Fibroblast of the aortic adventitia (primary cell): ENCODE measurements at regions not wholly inside any gene's neighbourhood (a gene's known extent, or its start where the extent isn't known, plus 50 kb on each side); places are given as distances from the start of the nearest gene placed in this dataset.
A peak's percentile ranks its signal among the peaks of the same experiment; 100 is the strongest.

Experiments
- DNase-seq: peaks from one replicate; pipeline ENCODE4 v3.0.0-alpha.2; 2010; ENCODE audit warnings: low read depth
- H3K4me3 ChIP-seq: 2 replicates; pipeline ENCODE4 v1.5.1; 2011; ENCODE audit warnings: low read depth, mild to moderate bottlenecking, control low read depth, low read length, moderate library complexity
- TF ChIP-seq, protein P1 (sequence below): IDR thresholded peaks from 2 replicates; pipeline ENCODE4 v1.5.1; 2011; ENCODE audit warnings: mild to moderate bottlenecking, low read length, control low read depth, inconsistent platforms; ENCODE audit not compliant: insufficient read depth

DNA sequence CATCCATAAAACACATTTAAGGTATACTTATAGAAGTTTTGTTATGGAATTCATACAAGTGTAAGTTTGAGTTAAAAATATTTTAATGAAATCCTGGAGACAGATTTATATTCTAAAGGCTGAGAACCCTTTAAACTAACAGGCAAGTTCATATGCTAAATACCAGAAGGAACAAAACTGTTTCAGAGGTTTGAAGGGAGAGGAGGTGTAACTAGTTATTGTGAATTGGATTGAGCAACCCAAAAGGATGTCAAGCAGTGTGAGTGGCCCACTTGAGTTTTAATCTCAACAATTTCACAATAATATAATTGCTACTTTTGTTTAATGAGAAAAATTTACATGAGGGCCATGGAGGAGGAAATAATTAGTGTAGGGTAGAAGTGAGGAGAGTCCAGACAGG lies 348.5 kb upstream of the ACTBL2 start:
- TF ChIP-seq, protein P1, sequence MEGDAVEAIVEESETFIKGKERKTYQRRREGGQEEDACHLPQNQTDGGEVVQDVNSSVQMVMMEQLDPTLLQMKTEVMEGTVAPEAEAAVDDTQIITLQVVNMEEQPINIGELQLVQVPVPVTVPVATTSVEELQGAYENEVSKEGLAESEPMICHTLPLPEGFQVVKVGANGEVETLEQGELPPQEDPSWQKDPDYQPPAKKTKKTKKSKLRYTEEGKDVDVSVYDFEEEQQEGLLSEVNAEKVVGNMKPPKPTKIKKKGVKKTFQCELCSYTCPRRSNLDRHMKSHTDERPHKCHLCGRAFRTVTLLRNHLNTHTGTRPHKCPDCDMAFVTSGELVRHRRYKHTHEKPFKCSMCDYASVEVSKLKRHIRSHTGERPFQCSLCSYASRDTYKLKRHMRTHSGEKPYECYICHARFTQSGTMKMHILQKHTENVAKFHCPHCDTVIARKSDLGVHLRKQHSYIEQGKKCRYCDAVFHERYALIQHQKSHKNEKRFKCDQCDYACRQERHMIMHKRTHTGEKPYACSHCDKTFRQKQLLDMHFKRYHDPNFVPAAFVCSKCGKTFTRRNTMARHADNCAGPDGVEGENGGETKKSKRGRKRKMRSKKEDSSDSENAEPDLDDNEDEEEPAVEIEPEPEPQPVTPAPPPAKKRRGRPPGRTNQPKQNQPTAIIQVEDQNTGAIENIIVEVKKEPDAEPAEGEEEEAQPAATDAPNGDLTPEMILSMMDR: no peak
- H3K4me3 ChIP-seq: no peak overlapping the region
- no peak for DNase-seq

DNA sequence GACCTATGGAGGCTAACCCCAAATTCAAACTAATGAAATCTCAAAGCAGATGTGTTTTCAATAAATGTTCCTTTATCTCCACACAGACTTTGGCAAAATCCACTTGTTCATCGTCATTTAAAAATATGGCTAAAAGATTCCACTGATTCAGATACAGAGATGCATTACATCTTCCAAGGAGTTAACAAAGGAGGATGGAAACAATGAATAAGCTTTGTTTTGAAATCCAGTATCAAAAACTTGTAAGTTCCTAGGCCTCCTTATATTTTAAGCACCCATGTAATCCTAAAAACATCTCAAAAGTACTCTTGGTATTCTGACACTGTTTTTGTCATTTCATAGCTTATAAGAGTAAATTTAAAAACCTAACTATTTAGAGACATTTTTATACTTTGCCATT lies 345.6 kb upstream of the ACTBL2 start:
- TF ChIP-seq, protein P1: no peak
- peak; percentile 78 for DNase-seq
- H3K4me3 ChIP-seq: no peak overlapping the region

DNA sequence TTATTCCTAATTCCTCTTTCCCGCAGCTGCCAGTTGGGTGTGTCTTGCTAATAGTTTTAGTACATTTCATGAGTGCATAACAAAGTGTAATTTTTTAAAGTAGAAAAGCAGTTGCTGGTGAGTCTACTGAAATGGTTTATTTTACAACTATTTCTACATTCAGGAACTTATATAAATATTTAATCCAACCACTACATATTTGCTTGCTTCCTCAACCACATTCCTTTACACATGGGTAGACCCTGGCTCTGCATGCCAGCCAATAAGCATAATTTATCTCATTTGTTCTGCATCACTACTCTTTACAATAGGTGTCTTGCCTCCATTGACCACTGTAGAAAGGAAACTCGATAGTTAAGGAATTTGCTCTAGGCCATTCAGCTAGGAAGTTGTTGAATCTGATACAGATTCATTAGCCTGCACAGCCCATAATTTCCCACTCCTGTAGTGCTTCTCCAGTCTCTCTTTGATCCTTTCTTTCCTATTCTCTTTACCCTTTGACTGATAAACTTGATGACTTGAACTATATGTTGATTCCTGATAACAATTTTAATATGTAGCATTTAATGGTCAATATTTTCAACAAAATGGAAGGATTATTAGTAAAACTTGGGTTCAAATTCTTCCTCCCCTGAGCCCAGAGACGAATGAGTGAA lies 342.5 kb upstream of the ACTBL2 start:
- no peak overlapping the region for H3K4me3 ChIP-seq
- TF ChIP-seq, protein P1: no peak
- peak; percentile 74 for DNase-seq

DNA sequence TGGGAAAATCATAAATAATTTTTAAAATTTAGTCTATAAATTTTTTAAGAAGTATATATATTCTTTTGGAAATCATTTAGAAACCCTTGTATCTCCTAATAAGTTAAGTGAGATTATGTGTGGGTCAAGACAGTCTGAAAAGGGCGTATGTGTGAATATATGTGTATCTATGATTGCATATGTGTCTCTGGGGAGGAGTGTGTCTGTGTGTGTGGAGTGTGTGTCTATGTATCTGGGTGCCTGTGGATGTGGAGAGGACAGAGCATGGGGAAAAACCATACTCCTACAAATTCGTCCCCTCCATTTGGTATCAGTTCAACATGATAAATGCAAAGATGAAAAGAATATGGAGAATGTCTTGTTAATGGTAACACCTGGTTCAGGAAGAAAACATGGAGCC lies 342.0 kb upstream of the ACTBL2 start:
- TF ChIP-seq, protein P1: no peak
- no peak overlapping the region for H3K4me3 ChIP-seq
- DNase-seq: no peak

DNA sequence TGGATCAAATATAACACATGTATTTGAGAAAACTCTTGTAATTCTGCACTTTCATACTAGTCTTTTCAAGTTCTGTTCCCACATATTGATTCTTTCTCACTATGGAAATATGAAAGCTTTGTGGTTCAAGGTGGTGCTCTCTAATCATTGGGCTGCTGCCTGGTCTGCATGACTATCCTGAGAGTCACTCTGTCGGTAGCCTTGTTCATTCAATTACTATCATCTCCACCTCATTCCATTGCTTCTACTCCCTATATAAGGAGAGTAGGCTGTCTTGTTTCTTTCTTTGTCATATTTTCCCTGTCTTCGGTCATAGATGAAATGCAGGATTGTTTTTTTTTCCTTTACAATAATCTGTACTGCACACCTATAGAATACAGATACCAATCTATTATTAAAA lies 341.4 kb upstream of the ACTBL2 start:
- no peak overlapping the region for H3K4me3 ChIP-seq
- TF ChIP-seq, protein P1: no peak
- DNase-seq: peak; percentile 82

DNA sequence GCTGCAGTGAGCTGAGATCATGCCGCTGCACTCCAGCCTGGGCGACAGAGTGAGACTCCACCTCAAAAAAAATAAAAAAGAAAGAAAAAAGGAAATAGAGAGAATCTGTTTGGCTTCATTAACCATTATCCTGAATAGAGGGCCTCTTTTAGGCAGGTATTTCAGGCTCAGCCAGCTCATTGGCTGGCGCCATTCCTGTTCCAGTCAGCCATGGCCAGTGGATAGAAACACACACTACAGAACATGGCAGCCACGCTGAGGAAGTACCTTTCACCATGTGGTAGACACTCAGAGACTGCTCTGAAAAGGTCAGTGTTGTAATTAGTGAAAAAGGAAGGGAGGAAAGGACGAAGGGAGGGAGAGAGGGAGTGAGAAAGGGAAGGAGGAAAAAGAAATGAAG lies 340.0 kb upstream of the ACTBL2 start:
- H3K4me3 ChIP-seq: no peak overlapping the region
- DNase-seq: no peak
- TF ChIP-seq, protein P1: no peak

DNA sequence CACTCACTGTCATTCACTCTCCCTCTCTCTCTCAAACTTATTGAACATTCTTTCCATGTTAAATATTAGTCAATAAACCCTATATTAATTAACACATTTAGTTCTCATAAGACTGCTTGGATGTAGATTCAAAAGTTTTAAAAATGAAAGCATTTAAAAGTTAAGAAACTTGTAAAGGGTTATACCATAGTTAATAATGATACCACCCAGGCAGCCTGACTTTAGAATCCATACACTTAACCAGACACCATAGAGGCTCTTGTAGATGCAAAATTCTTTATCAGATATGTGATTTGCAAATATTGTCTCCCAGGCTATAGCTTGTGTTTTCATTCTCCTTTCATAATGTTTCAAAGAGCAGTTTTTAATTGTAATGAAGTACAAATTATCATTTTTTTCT lies 335.8 kb upstream of the ACTBL2 start:
- TF ChIP-seq, protein P1: no peak
- no peak for DNase-seq
- no peak overlapping the region for H3K4me3 ChIP-seq
